Adrenal gland (tissue), 9 donors: ENCODE measurements at regions not wholly inside any gene's neighbourhood (a gene's known extent, or its start where the extent isn't known, plus 50 kb on each side); places are given as distances from the start of the nearest gene placed in this dataset.

Experiments used
- DNase-seq, 7 donors: peaks; one replicate each; pipeline ENCODE4 v3.0.0-alpha.2; 2019 to 2020
- H3K27ac ChIP-seq, 5 donors: fragments of 200-600 bp; sonication (generic) in 4 of 5; 1 replicate in 3 of 5; 2 replicates in 2 of 5; pipeline versions ENCODE4 v1.5.1 to v1.8.0; 2016 to 2020; ENCODE audit warnings: mild to moderate bottlenecking in 1 of 5
- H3K27me3 ChIP-seq: fragments of 200-600 bp; 2 replicates; pipeline ENCODE4 v1.8.0; 2021
- H3K36me3 ChIP-seq, 2 donors: fragments of 200-600 bp; replicated peaks in 1 of 2; 1 replicate in 1 of 2; 2 replicates in 1 of 2; pipeline versions ENCODE4 v1.5.1 to v1.8.0; 2018 to 2022
- H3K4me1 ChIP-seq, 2 donors: fragments of 200-600 bp; replicated peaks in 1 of 2; 1 replicate in 1 of 2; 2 replicates in 1 of 2; pipeline versions ENCODE4 v1.5.1 to v1.8.0; 2018 to 2021
- H3K4me3 ChIP-seq, 4 donors: fragments of 200-600 bp; sonication (generic) in 3 of 4; one replicate each; pipeline ENCODE4 v1.5.1; 2016 to 2018
- H3K9me3 ChIP-seq, 3 donors: fragments of 200-600 bp; sonication (generic) in 1 of 3; replicated peaks in 1 of 3; 1 replicate in 2 of 3; 2 replicates in 1 of 3; pipeline versions ENCODE4 v1.5.1 to v1.8.0; 2016 to 2021
- POLR2A ChIP-seq, 2 donors: fragments of 450-650 bp; IDR thresholded peaks; one replicate each; pipeline ENCODE4 v1.6.1; 2017; ENCODE audit warnings: antibody characterized with exemption in 2 of 2, mild to moderate bottlenecking in 2 of 2, moderate library complexity in 1 of 2
- WGBS, 4 donors: extraction: QIAGEN DNeasy Blood & Tissue Kit in 2 of 4; methylation state at CpG; one replicate each; pipeline versions ENCODE4 v1.1.5 to v1.1.7; 2013 to 2017; 5-methylcytosine and 5-hydroxymethylcytosine counted together
- intact Hi-C, 2 donors: fragments of 100-400 bp; cut with DNase I; formaldehyde crosslinking; loops; one replicate each; pipeline versions ENCODE4 v1.14.1 to v1.15.0; 2022 to 2023
- TF ChIP-seq, protein P1 (sequence below), 6 experiments: fragments of 450-650 bp in 4 of 6; fragments of 200-600 bp in 2 of 6; sonication (generic) in 1 of 6; IDR thresholded peaks; 1 replicate in 5 of 6; 2 replicates in 1 of 6; pipeline versions ENCODE4 v1.5.1 to v1.8.0; 2016 to 2021; ENCODE audit warnings: antibody characterized with exemption in 6 of 6, mild to moderate bottlenecking in 2 of 6, moderate library complexity in 1 of 6
- donor health status: healthy with polysubstance abuse.
- donor health status: Bipolar disorder and iron deficiency.
- donor health status: DM: yes; HTN: yes; CAD: no.
- donor health status: DM: no; HTN: no; CAD: no.
- donor health status: DM: no; HTN: no; CAD: no.

DNA sequence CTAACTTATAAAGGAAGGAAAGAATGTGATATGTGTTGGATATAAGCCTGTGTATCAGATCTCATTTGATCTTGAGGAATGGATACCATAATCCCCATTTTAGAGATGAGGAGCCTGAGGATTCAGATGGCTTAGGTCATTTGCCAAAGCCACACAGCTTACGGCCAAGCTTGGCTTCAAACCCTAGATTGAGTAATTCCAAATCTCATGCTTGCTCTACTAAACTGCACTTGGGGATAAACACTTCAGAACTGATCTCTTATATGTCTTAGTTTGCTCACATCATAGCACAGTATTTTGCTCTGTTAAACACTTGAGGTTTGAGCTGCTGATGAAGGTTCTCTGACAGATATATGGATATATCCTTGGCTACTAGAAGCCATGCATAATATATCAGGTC, 504.4 kb downstream of the NTRK2 start:
- 64 to 82% (median 75%) methylated on average over 1 of the region's 1 CpG for WGBS, 4 donors

DNA sequence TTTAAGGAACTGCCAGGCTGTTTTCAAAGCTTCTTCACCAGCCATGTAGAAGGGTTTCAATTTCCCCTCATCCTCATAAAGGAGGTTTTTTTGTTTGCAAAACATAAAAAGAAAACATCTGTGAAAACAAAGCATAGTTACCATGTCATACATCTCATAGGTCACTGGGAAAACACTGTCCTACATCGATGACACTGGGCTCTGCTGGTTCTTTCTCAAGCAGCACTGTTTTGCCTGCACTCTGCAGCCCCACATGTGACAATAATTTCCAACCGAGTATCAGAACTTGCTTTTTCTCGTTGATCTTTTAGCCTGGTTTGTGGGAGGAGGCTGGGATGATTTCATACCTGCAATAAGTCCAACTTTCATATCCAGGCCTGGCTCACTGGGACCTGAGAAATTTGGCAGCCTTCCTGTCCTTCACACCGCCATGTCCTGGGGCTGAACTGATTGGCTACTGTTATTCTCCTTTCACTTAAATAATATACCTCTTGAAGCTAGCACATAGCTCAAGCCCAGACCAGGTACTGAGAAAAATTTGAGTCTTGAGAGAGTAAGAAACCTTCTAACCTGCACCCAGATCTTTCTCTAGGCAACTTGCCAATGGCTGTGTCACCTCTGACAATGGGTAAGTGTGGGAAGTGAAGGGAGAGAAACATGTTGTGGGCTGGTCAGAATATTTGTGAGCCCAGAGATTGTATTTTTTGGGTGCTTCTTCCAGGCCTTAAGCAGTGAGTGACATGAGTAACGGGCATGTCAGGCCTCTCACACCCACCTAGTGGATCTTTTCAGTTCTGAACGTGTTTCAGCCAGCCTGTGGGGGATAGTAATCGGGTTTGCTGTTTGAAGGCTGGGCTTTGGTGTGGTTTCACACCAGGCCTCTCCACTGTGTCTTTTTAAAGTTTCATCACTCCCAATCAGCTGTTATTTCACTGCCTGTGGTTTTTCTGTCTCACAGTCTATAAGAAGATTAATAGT, 502.8 kb downstream of the NTRK2 start:
- 65 to 81% (median 72%) methylated on average over 7 of the region's 7 CpGs for WGBS, 4 donors
- TF ChIP-seq POLR2A (IDR thresholded peaks at IDR 0.05), result no peak
- TF ChIP-seq, protein P1, sequence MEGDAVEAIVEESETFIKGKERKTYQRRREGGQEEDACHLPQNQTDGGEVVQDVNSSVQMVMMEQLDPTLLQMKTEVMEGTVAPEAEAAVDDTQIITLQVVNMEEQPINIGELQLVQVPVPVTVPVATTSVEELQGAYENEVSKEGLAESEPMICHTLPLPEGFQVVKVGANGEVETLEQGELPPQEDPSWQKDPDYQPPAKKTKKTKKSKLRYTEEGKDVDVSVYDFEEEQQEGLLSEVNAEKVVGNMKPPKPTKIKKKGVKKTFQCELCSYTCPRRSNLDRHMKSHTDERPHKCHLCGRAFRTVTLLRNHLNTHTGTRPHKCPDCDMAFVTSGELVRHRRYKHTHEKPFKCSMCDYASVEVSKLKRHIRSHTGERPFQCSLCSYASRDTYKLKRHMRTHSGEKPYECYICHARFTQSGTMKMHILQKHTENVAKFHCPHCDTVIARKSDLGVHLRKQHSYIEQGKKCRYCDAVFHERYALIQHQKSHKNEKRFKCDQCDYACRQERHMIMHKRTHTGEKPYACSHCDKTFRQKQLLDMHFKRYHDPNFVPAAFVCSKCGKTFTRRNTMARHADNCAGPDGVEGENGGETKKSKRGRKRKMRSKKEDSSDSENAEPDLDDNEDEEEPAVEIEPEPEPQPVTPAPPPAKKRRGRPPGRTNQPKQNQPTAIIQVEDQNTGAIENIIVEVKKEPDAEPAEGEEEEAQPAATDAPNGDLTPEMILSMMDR (IDR thresholded peaks at IDR 0.05), result no peak
- Histone ChIP-seq H3K9me3 (no peaks in the 10 kb centered on the region), H3K36me3 (no peaks in the 10 kb centered on the region), H3K27me3 (peaks cover 6% of the 10 kb centered on the region), H3K4me3 (no peak overlapping the region), H3K27ac (no peak overlapping the region), H3K4me1 (no peaks in the 10 kb centered on the region)
- intact Hi-C loops, result no loop called here
- no peak for DNase-seq

More for the DNA sequence above, 504.4 kb downstream of the NTRK2 start:
- Histone ChIP-seq H3K4me1 (no peaks in the 10 kb centered on the region), H3K27me3 (peaks cover 6% of the 10 kb centered on the region), H3K9me3 (no peaks in the 10 kb centered on the region), H3K4me3 (no peak overlapping the region), H3K36me3 (no peaks in the 10 kb centered on the region), H3K27ac (no peak overlapping the region)
- intact Hi-C loops, result no loop called here
- no peak for TF ChIP-seq POLR2A (IDR thresholded peaks at IDR 0.05)
- TF ChIP-seq, protein P1 (IDR thresholded peaks at IDR 0.05), result no peak
- DNase-seq, result no peak

DNA sequence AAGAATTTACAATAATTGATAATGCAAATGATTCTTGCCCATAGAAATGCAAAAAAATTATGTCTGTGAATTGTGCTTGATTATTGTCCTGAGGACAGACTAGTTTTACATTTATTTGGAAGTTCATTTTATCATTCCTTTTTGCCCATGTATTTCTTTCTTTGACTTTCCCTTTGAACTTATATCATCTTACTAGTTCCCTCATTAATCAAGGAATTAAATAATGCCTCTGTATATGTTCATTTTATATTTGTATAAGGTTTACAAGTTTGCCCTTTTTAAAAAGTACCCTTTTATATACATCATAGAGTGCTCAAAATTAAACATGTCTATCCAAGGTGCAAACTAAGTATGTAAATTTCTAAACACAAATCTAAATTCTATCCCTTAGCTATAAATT, 501.6 kb downstream of the NTRK2 start:
- Histone ChIP-seq H3K4me1 (no peaks in the 10 kb centered on the region), H3K36me3 (no peaks in the 10 kb centered on the region), H3K9me3 (no peaks in the 10 kb centered on the region), H3K27me3 (peaks cover 6% of the 10 kb centered on the region), H3K27ac (no peak overlapping the region), H3K4me3 (no peak overlapping the region)
- intact Hi-C loops, result no loop called here
- no peak for DNase-seq
- no peak for TF ChIP-seq POLR2A (IDR thresholded peaks at IDR 0.05)
- TF ChIP-seq, protein P1 (IDR thresholded peaks at IDR 0.05), result no peak

DNA sequence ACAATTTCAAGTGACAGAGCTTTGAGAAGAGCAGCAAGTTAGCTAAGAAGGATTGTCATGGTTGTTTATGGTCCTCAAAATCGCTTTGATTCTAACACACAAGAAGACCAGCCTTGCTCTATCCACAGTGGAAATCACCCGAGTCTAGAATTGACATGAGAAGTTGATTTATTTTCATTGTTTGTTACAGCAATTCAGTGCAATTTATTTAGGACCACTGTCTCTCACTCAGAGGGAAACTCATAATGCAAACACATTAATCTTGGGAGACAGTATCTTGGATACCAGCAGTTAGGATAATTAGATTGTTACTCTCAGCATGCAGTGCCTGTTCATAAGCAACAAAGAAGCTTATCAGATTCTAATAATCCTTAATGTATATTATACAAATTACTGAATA, 498.9 kb downstream of the NTRK2 start:
- TF ChIP-seq POLR2A (IDR thresholded peaks at IDR 0.05), result no peak
- no peak overlapping the region for H3K4me3 ChIP-seq
- intact Hi-C loops, result no loop called here
- H3K36me3 ChIP-seq, result no peaks in the 10 kb centered on the region
- 52 to 63% (median 59%) methylated on average over 2 of the region's 2 CpGs for WGBS, 4 donors
- H3K4me1 ChIP-seq, result no peaks in the 10 kb centered on the region
- no peaks in the 10 kb centered on the region for H3K27me3 ChIP-seq
- no peaks in the 10 kb centered on the region for H3K9me3 ChIP-seq
- no peak for DNase-seq
- no peak overlapping the region for H3K27ac ChIP-seq

DNA sequence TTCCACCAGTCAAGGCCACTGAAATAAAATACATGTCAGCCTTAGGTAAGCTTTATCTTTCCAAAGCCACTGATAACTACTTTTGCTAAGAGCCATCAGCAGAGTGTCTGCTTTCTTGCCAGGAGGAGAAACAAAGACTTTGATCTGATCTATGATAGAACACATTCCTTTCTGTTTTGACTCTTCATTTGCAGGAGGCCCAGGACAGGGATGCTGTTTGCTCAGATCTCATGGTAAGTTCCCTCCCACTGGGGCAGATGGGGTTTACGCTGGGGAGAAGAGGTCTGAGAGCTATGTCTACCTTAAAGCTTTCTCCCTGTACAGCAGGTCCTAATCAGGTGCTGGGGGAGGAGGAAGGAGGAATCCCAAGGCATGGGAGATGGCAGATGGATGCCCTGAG, 497.6 kb downstream of the NTRK2 start:
- no peak for DNase-seq
- Histone ChIP-seq H3K4me1 (no peaks in the 10 kb centered on the region), H3K9me3 (no peaks in the 10 kb centered on the region), H3K4me3 (no peak overlapping the region), H3K27ac (no peak overlapping the region), H3K36me3 (no peaks in the 10 kb centered on the region), H3K27me3 (no peaks in the 10 kb centered on the region)
- TF ChIP-seq POLR2A (IDR thresholded peaks at IDR 0.05), result no peak
- TF ChIP-seq, protein P1 (IDR thresholded peaks at IDR 0.05), result no peak
- intact Hi-C loops, result no loop called here
- 44 to 78% (median 76%) methylated on average over 1 of the region's 1 CpG for WGBS, 4 donors
